ENCODE measurements at regions not wholly inside any gene's neighbourhood (a gene's known extent, or its start where the extent isn't known, plus 50 kb on each side); places are given as distances from the start of the nearest gene placed in this dataset.

- no peak for DNase-seq
These were observed 251.2 kb upstream of the PMEPA1 start for GRCh38 chr20:57960803-57961575.

GRCh38 chr20:57959589-57959988 is 249.8 kb upstream of the PMEPA1 start:
- no peak for DNase-seq

GRCh38 chr20:57959018-57959417 is 249.2 kb upstream of the PMEPA1 start:
- no peak for DNase-seq

GRCh38 chr20:57958050-57958420 is 248.2 kb upstream of the PMEPA1 start:
- no peak for DNase-seq

GRCh38 chr20:57957411-57958049 is 247.7 kb upstream of the PMEPA1 start:
- DNase-seq, result no peak

GRCh38 chr20:57953638-57954037 is 243.8 kb upstream of the PMEPA1 start:
- peak; percentile 38 for DNase-seq

- no peak for DNase-seq
These were observed 242.3 kb upstream of the PMEPA1 start for GRCh38 chr20:57952136-57952535.

- no peak for DNase-seq
These were observed 241.7 kb upstream of the PMEPA1 start for GRCh38 chr20:57951549-57951948.

- no peak for DNase-seq
These were observed 241.1 kb upstream of the PMEPA1 start for GRCh38 chr20:57950764-57951485.

GRCh38 chr20:57948180-57948955 is 238.6 kb upstream of the PMEPA1 start:
- no peak for DNase-seq

- DNase-seq, result no peak
These were observed 237.8 kb upstream of the PMEPA1 start for GRCh38 chr20:57947421-57948179.

- DNase-seq, result no peak
These were observed 236.9 kb upstream of the PMEPA1 start for GRCh38 chr20:57946559-57947315.

GRCh38 chr20:57944988-57945387 is 235.2 kb upstream of the PMEPA1 start:
- DNase-seq, result no peak

GRCh38 chr20:57943950-57944349 is 234.1 kb upstream of the PMEPA1 start:
- DNase-seq, result no peak

GRCh38 chr20:57943291-57943690 is 233.5 kb upstream of the PMEPA1 start:
- no peak for DNase-seq

GRCh38 chr20:57941604-57942381 is 232.0 kb upstream of the PMEPA1 start:
- DNase-seq, result no peak

GRCh38 chr20:57940868-57941522 is 231.2 kb upstream of the PMEPA1 start:
- DNase-seq, result no peak

GRCh38 chr20:57940376-57940775 is 230.6 kb upstream of the PMEPA1 start:
- DNase-seq, result no peak

GRCh38 chr20:57939499-57939898 is 229.7 kb upstream of the PMEPA1 start:
- no peak for DNase-seq

All from 8988T (cell line).